ENCODE measurements at regions not wholly inside any gene's neighbourhood (a gene's known extent, or its start where the extent isn't known, plus 50 kb on each side); places are given as distances from the start of the nearest gene placed in this dataset.

GRCh38 chr11:92576315-92576714 is 351.7 kb downstream of the FAT3 start:
- intact Hi-C loops (cut with DNase I), result no loop called here
- 38% methylated on average over 3 of the region's 3 CpGs for WGBS (ENCODE audit: insufficient coverage, low coverage, low lambda C conversion rate, missing lambda C conversion rate)

GRCh38 chr11:92580908-92581307 is 356.3 kb downstream of the FAT3 start:
- no peaks in the 10 kb centered on the region for H3K36me3 ChIP-seq
- no peak for DNase-seq
- no peaks in the 10 kb centered on the region for H3K4me1 ChIP-seq
- no peaks in the 10 kb centered on the region for H3K27me3 ChIP-seq
- no peak overlapping the region for H3K27ac ChIP-seq
- H3K9me3 ChIP-seq, result no peaks in the 10 kb centered on the region
- no peak overlapping the region for H3K4me3 ChIP-seq
- intact Hi-C loops (cut with DNase I), result no loop called here
- TF ChIP-seq CTCF (IDR thresholded peaks at IDR 0.05), result no peak
- no peak for TF ChIP-seq POLR2A (IDR thresholded peaks at IDR 0.05)
- ATAC-seq, result no peak
- whole genome bisulfite sequencing (ENCODE audit: insufficient coverage, low coverage, low lambda C conversion rate, missing lambda C conversion rate), result 19% methylated on average over 1 of the region's 1 CpG

More at GRCh38 chr11:92576315-92576714, 351.7 kb downstream of the FAT3 start:
- H3K27ac ChIP-seq, result no peak overlapping the region
- H3K4me3 ChIP-seq, result no peak overlapping the region
- TF ChIP-seq POLR2A (IDR thresholded peaks at IDR 0.05) (no peak), CTCF (IDR thresholded peaks at IDR 0.05) (no peak)
- no peaks in the 10 kb centered on the region for H3K27me3 ChIP-seq
- DNase-seq, result no peak
- H3K36me3 ChIP-seq, result no peaks in the 10 kb centered on the region
- no peaks in the 10 kb centered on the region for H3K4me1 ChIP-seq
- no peaks in the 10 kb centered on the region for H3K9me3 ChIP-seq
- no peak for ATAC-seq

- no peak for ATAC-seq
- Histone ChIP-seq H3K4me1 (no peaks in the 10 kb centered on the region), H3K27ac (no peak overlapping the region), H3K9me3 (no peaks in the 10 kb centered on the region), H3K27me3 (no peaks in the 10 kb centered on the region), H3K36me3 (no peaks in the 10 kb centered on the region), H3K4me3 (no peak overlapping the region)
- TF ChIP-seq POLR2A (IDR thresholded peaks at IDR 0.05) (no peak), CTCF (IDR thresholded peaks at IDR 0.05) (no peak)
- DNase-seq, result no peak
- intact Hi-C loops (cut with DNase I), result no loop called here
Measured at GRCh38 chr11:92588393-92588792, 363.8 kb downstream of the FAT3 start.

- Histone ChIP-seq H3K27me3 (no peaks in the 10 kb centered on the region), H3K4me1 (no peaks in the 10 kb centered on the region), H3K36me3 (no peaks in the 10 kb centered on the region), H3K27ac (no peak overlapping the region), H3K4me3 (no peak overlapping the region), H3K9me3 (no peaks in the 10 kb centered on the region)
- DNase-seq, result no peak
- no peak for ATAC-seq
- intact Hi-C loops (cut with DNase I), result no loop called here
- TF ChIP-seq POLR2A (IDR thresholded peaks at IDR 0.05) (no peak), CTCF (IDR thresholded peaks at IDR 0.05) (no peak)
- 81% methylated on average over 3 of the region's 3 CpGs for WGBS (ENCODE audit: insufficient coverage, low coverage, low lambda C conversion rate, missing lambda C conversion rate)
Measured at GRCh38 chr11:92589512-92589911, 364.9 kb downstream of the FAT3 start.

- Histone ChIP-seq H3K27me3 (no peaks in the 10 kb centered on the region), H3K4me3 (no peak overlapping the region), H3K4me1 (no peaks in the 10 kb centered on the region), H3K36me3 (no peaks in the 10 kb centered on the region), H3K27ac (no peak overlapping the region), H3K9me3 (no peaks in the 10 kb centered on the region)
- no peak for ATAC-seq
- DNase-seq, result no peak
- TF ChIP-seq CTCF (IDR thresholded peaks at IDR 0.05) (no peak), POLR2A (IDR thresholded peaks at IDR 0.05) (no peak)
- intact Hi-C loops (cut with DNase I), result no loop called here
- WGBS (ENCODE audit: insufficient coverage, low coverage, low lambda C conversion rate, missing lambda C conversion rate), result 45% methylated on average over 2 of the region's 2 CpGs
Measured at GRCh38 chr11:92591521-92591920, 366.9 kb downstream of the FAT3 start.
